HCT116 (cell line): ENCODE measurements at regions not wholly inside any gene's neighbourhood (a gene's known extent, or its start where the extent isn't known, plus 50 kb on each side); places are given as distances from the start of the nearest gene placed in this dataset.

ENCODE experiments used
- ATAC-seq: fragments of 200-7000 bp; cut with Tn5 transposase; 2 replicates; pipeline ENCODE4 v1.9.1; 2020; ENCODE audit warnings: mild to moderate bottlenecking, moderate library complexity
- BruUV-seq: library from RNA; stranded (reverse); fragments of 400-500 nt; replicated peaks from 2 replicates; lab custom pipeline; 2021; lab: Mats Ljungman, UMichigan
- CTCF ChIA-PET: fragments of 300-600 bp; sonication (Branson Sonifier 250); formaldehyde crosslinking; loops from one replicate; lab custom pipeline; 2021; ENCODE audit warnings: antibody characterized with exemption; lab: Charles Lee
- POLR2A ChIA-PET: fragments of 300-600, 350-600 bp; sonication (Branson Sonifier 250); formaldehyde crosslinking; loops from one replicate; lab custom pipeline; 2021; ENCODE audit warnings: antibody characterized with exemption; lab: Charles Lee
- RAD21 ChIA-PET, 2 experiments: fragments of 300-600 bp; sonication (Branson Sonifier 250); formaldehyde crosslinking; loops; one replicate each; lab custom pipeline; 2023; ENCODE audit warnings: low total read pairs in 2 of 2; ENCODE audit not compliant: uncharacterized antibody in 2 of 2, unreplicated experiment in 2 of 2, low non-redundant PET in 1 of 2; lab: Charles Lee
- DNase-seq: peaks from one replicate; pipeline ENCODE4 v3.0.0-alpha.2; 2010; ENCODE audit warnings: low read depth, low spot score
- H2AFZ ChIP-seq: fragments of 200-600 bp; shearing (Covaris generic), sonication (generic); 2 replicates; pipeline ENCODE4 v1.6.1; 2017; ENCODE audit warnings: low read depth, mixed run types, mixed read lengths, antibody characterized with exemption, low read length; ENCODE audit not compliant: poor library complexity, severe bottlenecking
- H3K27ac ChIP-seq: 2 replicates; pipeline ENCODE4 v1.5.1; 2012; ENCODE audit warnings: low read depth, low read length
- H3K27me3 ChIP-seq: fragments of 200-600 bp; sonication (generic); 2 replicates; pipeline ENCODE4 v1.6.1; 2016; ENCODE audit warnings: mixed run types, low read length, mixed read lengths; ENCODE audit not compliant: insufficient read depth
- H3K36me3 ChIP-seq, 2 experiments: fragments of 200-500 bp in 1 of 2; fragments of 200-600 bp in 1 of 2; sonication (Bioruptor generic) in 1 of 2; sonication (generic) in 1 of 2; 2 replicates each; pipeline versions ENCODE4 v1.5.1 to v1.6.1; 2014 to 2016; ENCODE audit warnings: low read length in 2 of 2, inconsistent platforms in 1 of 2, mixed read lengths in 1 of 2, mixed run types in 1 of 2; ENCODE audit not compliant: insufficient read depth in 2 of 2, control insufficient read depth in 1 of 2
- H3K4me1 ChIP-seq, 2 experiments: fragments of 200-600 bp in 1 of 2; sonication (generic) in 1 of 2; 2 replicates each; pipeline versions ENCODE4 v1.5.1 to v1.6.1; 2012 to 2017; ENCODE audit warnings: low read length in 2 of 2, inconsistent platforms in 1 of 2, mild to moderate bottlenecking in 1 of 2, mixed read lengths in 1 of 2, mixed run types in 1 of 2, moderate library complexity in 1 of 2; ENCODE audit not compliant: insufficient read depth in 2 of 2, control insufficient read depth in 1 of 2
- H3K4me2 ChIP-seq: fragments of 200-600 bp; sonication (generic); 2 replicates; pipeline ENCODE4 v1.6.1; 2017; ENCODE audit warnings: mixed run types, low read length, mixed read lengths
- H3K4me3 ChIP-seq, 2 experiments: fragments of 200-600 bp in 1 of 2; sonication (generic) in 1 of 2; replicated peaks in 1 of 2; 2 replicates each; pipeline ENCODE4 v1.5.1; 2011 to 2016; ENCODE audit warnings: low read length in 2 of 2, control low read depth in 1 of 2, low read depth in 1 of 2, mild to moderate bottlenecking in 1 of 2, mixed read lengths in 1 of 2, mixed run types in 1 of 2
- H3K79me2 ChIP-seq: fragments of 200-600 bp; sonication (generic); 2 replicates; pipeline ENCODE4 v1.6.1; 2017; ENCODE audit warnings: mild to moderate bottlenecking, mixed run types, low read length, moderate library complexity, mixed read lengths; ENCODE audit not compliant: insufficient read depth
- H3K9ac ChIP-seq: fragments of 200-600 bp; sonication (generic); 2 replicates; pipeline ENCODE4 v1.6.1; 2016; ENCODE audit warnings: low read length, mixed read lengths
- H3K9me2 ChIP-seq: fragments of 200-600 bp; sonication (generic), shearing (Covaris generic); 2 replicates; pipeline ENCODE4 v1.6.1; 2017; ENCODE audit warnings: mixed run types, mild to moderate bottlenecking, moderate library complexity; ENCODE audit not compliant: insufficient read depth
- H3K9me3 ChIP-seq, 2 experiments: fragments of 200-500 bp in 1 of 2; fragments of 200-600 bp in 1 of 2; sonication (Bioruptor generic) in 1 of 2; sonication (generic) in 1 of 2; 2 replicates each; pipeline ENCODE4 v1.6.1; 2014 to 2017; ENCODE audit warnings: low read length in 2 of 2, mixed read lengths in 2 of 2, inconsistent platforms in 1 of 2, low read depth in 1 of 2, mild to moderate bottlenecking in 1 of 2, mixed run types in 1 of 2, moderate library complexity in 1 of 2; ENCODE audit not compliant: control insufficient read depth in 1 of 2, insufficient read depth in 1 of 2
- H4K20me1 ChIP-seq: fragments of 200-600 bp; sonication (generic), shearing (Covaris generic); 2 replicates; pipeline ENCODE4 v1.6.1; 2017; ENCODE audit warnings: mixed run types, mild to moderate bottlenecking, moderate library complexity; ENCODE audit not compliant: insufficient read depth
- CEBPB ChIP-seq: IDR thresholded peaks from 2 replicates; pipeline ENCODE4 v1.6.1; 2012; ENCODE audit warnings: low read depth
- CTCF ChIP-seq, 3 experiments: fragments of 200-600 bp in 1 of 3; sonication (generic) in 1 of 3; IDR thresholded peaks in 2 of 3; conservative IDR thresholded peaks in 1 of 3; 2 replicates each; pipeline ENCODE4 v1.5.1; 2012 to 2017; ENCODE audit warnings: low read depth in 2 of 3, low read length in 2 of 3, antibody characterized with exemption in 1 of 3, borderline replicate concordance in 1 of 3, control low read depth in 1 of 3, mild to moderate bottlenecking in 1 of 3, mixed read lengths in 1 of 3, mixed run types in 1 of 3, moderate library complexity in 1 of 3; ENCODE audit not compliant: insufficient read depth in 1 of 3
- EGR1 ChIP-seq: IDR thresholded peaks from 2 replicates; pipeline ENCODE4 v1.6.1; 2012; ENCODE audit warnings: low read depth
- ELF1 ChIP-seq: IDR thresholded peaks from 2 replicates; pipeline ENCODE4 v1.6.1; 2012; ENCODE audit warnings: low read depth, borderline replicate concordance
- EZH2 ChIP-seq: fragments of 200-600 bp; sonication (generic); IDR thresholded peaks from 2 replicates; pipeline ENCODE4 v1.6.1; 2017; ENCODE audit warnings: antibody characterized with exemption, mixed run types
- EZH2phosphoT487 ChIP-seq: fragments of 200-600 bp; IDR thresholded peaks from 2 replicates; pipeline ENCODE4 v1.6.1; 2018; ENCODE audit warnings: antibody characterized with exemption, borderline replicate concordance
- FOSL1 ChIP-seq: IDR thresholded peaks from 2 replicates; pipeline ENCODE4 v1.6.1; 2012; ENCODE audit warnings: low read depth
- POLR2A ChIP-seq: IDR thresholded peaks from 2 replicates; pipeline ENCODE4 v1.7.0; 2011; ENCODE audit warnings: borderline replicate concordance; ENCODE audit not compliant: insufficient read depth, insufficient read length; ENCODE audit errors: extremely low read depth
- POLR2AphosphoS5 ChIP-seq: IDR thresholded peaks from 2 replicates; pipeline ENCODE4 v1.6.1; 2011; ENCODE audit warnings: mild to moderate bottlenecking, low read depth, low read length, moderate library complexity
- RAD21 ChIP-seq: IDR thresholded peaks from 2 replicates; pipeline ENCODE4 v1.6.1; 2012; ENCODE audit warnings: low read depth, mild to moderate bottlenecking
- REST ChIP-seq: IDR thresholded peaks from 2 replicates; pipeline ENCODE4 v1.6.1; 2012; ENCODE audit warnings: low read depth
- SIN3A ChIP-seq: IDR thresholded peaks from 2 replicates; pipeline ENCODE4 v1.6.1; 2012; ENCODE audit warnings: low read depth
- SP1 ChIP-seq: IDR thresholded peaks from 2 replicates; pipeline ENCODE4 v1.6.1; 2012; ENCODE audit warnings: low read depth
- SRF ChIP-seq: IDR thresholded peaks from 2 replicates; pipeline ENCODE4 v1.6.1; 2012; ENCODE audit warnings: low read depth
- TCF7L2 ChIP-seq: IDR thresholded peaks from 2 replicates; pipeline ENCODE4 v1.7.0; 2011; ENCODE audit warnings: borderline replicate concordance, inconsistent platforms; ENCODE audit not compliant: insufficient read depth, insufficient read length; ENCODE audit errors: extremely low read depth
- YY1 ChIP-seq: IDR thresholded peaks from 2 replicates; pipeline ENCODE4 v1.6.1; 2011; ENCODE audit warnings: low read length, low read depth, moderate library complexity, mild to moderate bottlenecking; ENCODE audit not compliant: insufficient replicate concordance; ENCODE audit errors: extremely low read depth
- ZFX ChIP-seq: fragments of 450-650 bp; IDR thresholded peaks from 2 replicates; pipeline ENCODE4 v1.6.1; 2017
- ZNF274 ChIP-seq: fragments of 200-500 bp; sonication (Bioruptor generic); IDR thresholded peaks from 2 replicates; pipeline ENCODE4 v1.6.1; 2014; ENCODE audit warnings: mild to moderate bottlenecking, low read depth, low read length, inconsistent platforms
- intact Hi-C: fragments of 100-400 bp; cut with micrococcal nuclease; formaldehyde crosslinking; loops from 2 replicates; pipeline ENCODE4 v1.10.0; 2022

GRCh38 chr15:69537901-69538300 lies 85.3 kb downstream of the RPLP1 start (continued):
- no peak for TF ChIP-seq CEBPB
- no peak for TF ChIP-seq CTCF (IDR thresholded peaks at IDR 0.05 in 2 of 3, conservative IDR thresholded peaks at IDR 0.05 in 1 of 3; ENCODE audit: borderline replicate concordance in 1 of 3, insufficient read depth in 1 of 3, low read depth in 2 of 3, low read length in 2 of 3)
- TF ChIP-seq SRF, result no peak
- no peak for TF ChIP-seq SIN3A
- no peak for TF ChIP-seq YY1
- no peak for TF ChIP-seq POLR2AphosphoS5
- no peak for TF ChIP-seq FOSL1
- TF ChIP-seq ELF1, result no peak

- H3K9ac ChIP-seq, result no peak overlapping the region
- no peak overlapping the region for H2AFZ ChIP-seq
- H3K9me2 ChIP-seq, result no peaks in the 10 kb centered on the region
- peaks cover 2% of the 10 kb centered on the region; the same call in 1 of the 2 replicates for H3K27me3 ChIP-seq
- ChIA-PET RAD21 (no interaction called here), POLR2A (no interaction called here), CTCF (no interaction called here)
- H3K4me3 ChIP-seq, result no peak overlapping the region
- no peak for DNase-seq
- no peak overlapping the region for H3K27ac ChIP-seq
- H3K36me3 ChIP-seq, result no peaks in the 10 kb centered on the region
- intact Hi-C loops, result no loop called here
- no peak overlapping the region for H3K4me2 ChIP-seq
- no peaks in the 10 kb centered on the region for H3K79me2 ChIP-seq
- H3K4me1 ChIP-seq, result no peaks in the 10 kb centered on the region
- no peak for ATAC-seq
- H3K9me3 ChIP-seq, result no peaks in the 10 kb centered on the region
- BruUV-seq, result no TSS peak
- no peaks in the 10 kb centered on the region for H4K20me1 ChIP-seq
- TF ChIP-seq POLR2A, result no peak
- no peak for TF ChIP-seq REST
- TF ChIP-seq EZH2, result no peak
- no peak for TF ChIP-seq SP1
- no peak for TF ChIP-seq POLR2AphosphoS5
- TF ChIP-seq ZNF274, result no peak
- TF ChIP-seq TCF7L2, result no peak
- no peak for TF ChIP-seq ZFX
- TF ChIP-seq EZH2phosphoT487, result no peak
- no peak for TF ChIP-seq YY1
- no peak for TF ChIP-seq FOSL1
- no peak for TF ChIP-seq EGR1
- no peak for TF ChIP-seq CTCF (IDR thresholded peaks at IDR 0.05 in 2 of 3, conservative IDR thresholded peaks at IDR 0.05 in 1 of 3; ENCODE audit: borderline replicate concordance in 1 of 3, insufficient read depth in 1 of 3, low read depth in 2 of 3, low read length in 2 of 3)
- TF ChIP-seq SIN3A, result no peak
- TF ChIP-seq SRF, result no peak
- no peak for TF ChIP-seq RAD21
These were observed 85.8 kb downstream of the RPLP1 start for GRCh38 chr15:69538379-69538778.
